GM21526 (cell line): ENCODE measurements at regions not wholly inside any gene's neighbourhood (a gene's known extent, or its start where the extent isn't known, plus 50 kb on each side); places are given as distances from the start of the nearest gene placed in this dataset.
"Not testable (repeated sequence)": the region's sequence is repeated elsewhere in the genome, so short reads cannot be mapped to it uniquely, and the experiment has no call there.

Experiments
- ATAC-seq: cut with Tn5 transposase; IDR thresholded peaks from one replicate; pipeline ENCODE4 v1.9.1; 2021; ENCODE audit warnings: moderate library complexity; ENCODE audit not compliant: unreplicated experiment, low FRiP score

DNA sequence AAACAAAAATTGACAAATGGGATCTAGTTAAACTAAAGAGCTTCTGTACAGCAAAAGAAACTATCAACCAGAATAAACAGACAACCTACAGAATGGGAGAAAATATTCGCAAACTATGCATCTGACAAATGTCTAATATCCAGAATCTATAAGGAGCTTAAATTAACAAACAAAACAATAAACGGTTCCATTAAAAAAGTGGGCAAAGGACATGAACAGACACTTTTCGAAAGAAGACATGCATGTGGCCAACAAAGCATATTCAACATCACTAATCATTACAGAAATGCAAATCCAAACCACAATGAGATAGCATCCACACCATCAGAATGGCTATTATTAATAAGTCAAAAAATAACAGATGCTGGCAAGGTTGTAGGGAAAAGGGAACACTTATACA lies 50.5 kb upstream of the MED13L start:
- ATAC-seq: not testable (repeated sequence)

GRCh38 chr12:116331876-116332275 lies 54.4 kb upstream of the MED13L start:
- ATAC-seq: no peak

- no peak for ATAC-seq
These were observed 55.4 kb upstream of the MED13L start for GRCh38 chr12:116332705-116333380.

DNA sequence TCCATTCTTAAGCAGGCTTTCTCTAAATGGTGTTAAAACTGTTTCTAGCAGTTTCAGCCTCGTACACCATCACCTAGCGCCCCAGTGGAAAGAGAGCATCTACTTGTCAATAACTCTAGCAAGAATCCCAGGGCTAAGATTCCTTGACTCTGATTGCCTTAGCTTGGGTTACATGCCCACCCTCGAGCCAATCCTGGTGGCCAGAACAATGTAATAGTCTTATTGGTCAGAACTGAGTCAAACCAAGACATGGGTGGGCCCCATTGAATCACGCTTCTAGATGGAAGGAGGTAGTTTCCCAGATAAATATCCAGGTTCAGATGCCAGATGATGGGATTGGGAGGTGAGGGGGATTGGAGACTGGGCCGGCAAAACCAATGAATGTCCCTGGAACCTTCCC lies 55.9 kb upstream of the MED13L start:
- ATAC-seq: no peak

DNA sequence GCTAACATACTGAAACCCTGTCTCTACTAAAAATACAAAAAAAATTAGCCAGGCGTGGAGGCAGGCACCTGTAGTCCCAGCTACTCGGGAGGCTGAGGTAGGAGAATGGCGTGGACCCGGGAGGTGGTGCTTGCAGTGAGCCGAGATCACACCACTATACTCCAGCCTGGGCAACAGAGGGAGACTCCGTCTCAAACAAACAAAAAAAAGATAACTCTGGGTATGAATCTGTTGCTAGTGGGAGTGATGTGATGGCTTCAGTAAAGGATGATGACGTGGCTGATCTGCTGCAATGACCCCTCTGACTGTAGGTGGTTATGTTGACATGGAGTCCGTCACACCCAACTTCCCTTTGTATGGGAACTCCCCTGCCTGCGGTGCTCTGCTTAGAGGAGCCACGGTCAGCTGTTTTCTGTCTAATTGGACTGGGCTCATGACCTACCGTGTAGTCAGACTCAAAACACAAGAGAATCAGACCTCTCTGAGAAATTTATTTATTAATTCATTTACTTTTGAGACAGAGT lies 59.1 kb upstream of the MED13L start:
- ATAC-seq: peak; percentile 59

GRCh38 chr12:116337312-116337711 lies 59.8 kb upstream of the MED13L start:
- no peak for ATAC-seq

GRCh38 chr12:116338064-116338846 lies 60.8 kb upstream of the MED13L start:
- no peak for ATAC-seq

- ATAC-seq: no peak
These were observed 61.6 kb upstream of the MED13L start for GRCh38 chr12:116339062-116339461.

DNA sequence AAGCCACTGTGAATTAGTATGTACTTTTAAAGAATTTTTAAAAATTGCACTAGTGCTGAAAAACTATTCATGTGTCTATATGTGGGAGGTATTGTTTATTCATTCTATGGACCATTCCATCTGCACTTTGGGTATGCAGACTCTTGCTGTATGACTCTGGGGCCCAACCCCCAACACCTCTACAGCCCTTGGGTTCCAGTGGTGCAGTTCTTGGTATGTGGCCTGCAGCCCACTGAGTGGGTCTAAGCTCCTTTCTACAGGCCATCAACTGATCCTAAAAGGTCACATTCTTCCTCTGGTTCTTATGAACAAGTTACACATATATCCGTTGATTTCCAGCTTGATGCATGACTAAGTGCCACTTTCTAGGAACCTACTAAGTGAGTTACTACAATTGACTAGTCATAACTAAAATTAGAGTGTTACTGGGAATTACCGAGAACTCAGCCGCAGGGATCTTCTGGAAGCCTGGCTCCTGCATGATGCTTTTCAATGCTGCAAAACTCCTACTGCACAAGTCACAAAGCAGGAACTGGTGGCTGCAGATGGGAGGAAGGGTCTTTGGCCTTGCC lies 62.4 kb upstream of the MED13L start:
- ATAC-seq: no peak

GRCh38 chr12:116343331-116343884 lies 65.9 kb upstream of the MED13L start:
- ATAC-seq: no peak

DNA sequence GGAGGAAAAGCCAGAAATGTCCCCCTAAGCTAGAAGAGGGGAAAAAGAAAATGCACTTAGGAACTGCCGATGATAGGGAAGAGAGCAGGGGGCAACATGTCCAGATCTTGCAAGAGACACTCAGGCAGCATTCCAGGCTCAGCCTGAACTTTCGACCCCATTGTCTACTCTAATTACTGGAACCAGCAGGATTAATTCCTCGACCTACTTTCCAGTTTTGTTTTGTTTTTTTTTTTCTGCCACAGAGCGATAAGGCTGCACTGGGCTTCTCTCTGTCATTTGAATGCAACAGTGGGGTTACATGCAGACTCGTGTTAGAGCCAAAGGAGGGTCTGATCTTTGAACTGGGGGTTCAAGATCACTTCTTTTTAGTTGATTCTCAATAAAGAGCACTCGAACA lies 68.7 kb upstream of the MED13L start:
- no peak for ATAC-seq

DNA sequence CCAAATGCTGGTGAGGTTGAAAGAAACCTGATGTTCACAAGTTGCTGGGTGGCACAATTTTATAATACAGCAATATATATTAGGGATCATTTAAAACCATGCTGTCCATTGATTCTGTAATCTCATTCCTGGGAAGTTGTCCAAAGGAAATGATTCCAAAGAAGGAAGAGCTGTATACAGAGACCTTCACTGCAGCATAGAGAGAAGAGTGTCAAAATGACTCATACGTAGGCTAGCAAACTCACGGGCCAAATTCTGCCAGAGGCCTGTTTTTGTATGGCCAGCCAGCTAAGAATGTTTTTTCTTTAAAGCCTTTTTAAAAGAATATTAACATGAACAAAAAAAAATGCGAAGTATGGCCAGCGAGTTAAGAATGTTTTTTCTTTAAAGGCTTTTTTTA lies 69.2 kb upstream of the MED13L start:
- ATAC-seq: no peak

DNA sequence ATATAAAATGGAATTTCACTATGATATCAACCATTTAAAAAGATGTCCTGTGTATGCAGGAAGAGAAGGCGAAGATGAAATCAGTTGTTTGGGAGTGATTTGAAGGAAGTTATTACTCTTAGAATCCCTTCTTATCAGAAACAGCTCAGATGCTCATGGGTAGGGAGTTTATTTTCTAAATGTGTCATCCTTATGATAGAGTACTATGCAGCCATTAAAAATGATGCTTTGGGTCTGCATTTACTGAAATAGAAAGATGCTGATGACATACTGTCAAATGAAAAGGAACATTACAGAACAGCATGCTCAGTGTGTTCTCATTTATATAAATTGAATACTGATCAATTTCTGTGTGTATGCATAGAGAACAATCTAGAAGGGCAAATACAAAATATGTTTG lies 69.8 kb upstream of the MED13L start:
- ATAC-seq: no peak

DNA sequence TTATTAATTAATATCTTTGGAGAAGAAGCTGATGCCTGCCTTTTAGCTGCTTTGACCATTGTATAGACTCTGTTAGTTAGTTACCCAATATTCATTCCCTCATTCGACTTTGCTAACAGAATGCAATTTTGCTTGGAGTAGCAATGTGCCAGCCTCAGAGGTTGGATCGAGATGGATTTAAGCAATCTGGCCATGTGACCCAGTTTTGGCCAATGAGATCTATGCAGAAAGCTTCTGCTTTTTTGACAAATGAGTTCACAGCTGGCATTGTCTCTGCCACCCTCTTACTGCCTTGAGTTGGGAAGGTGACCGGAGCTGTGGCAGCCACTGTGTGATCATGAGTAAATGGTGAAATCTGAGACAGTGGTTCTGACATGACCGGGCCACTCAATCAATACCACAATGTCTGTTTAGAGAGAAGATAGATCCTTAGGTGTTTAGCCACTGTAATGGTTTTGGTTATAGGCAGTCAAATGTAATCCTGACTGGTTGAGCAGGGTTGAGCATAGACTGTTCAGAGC lies 74.9 kb upstream of the MED13L start:
- ATAC-seq: no peak

DNA sequence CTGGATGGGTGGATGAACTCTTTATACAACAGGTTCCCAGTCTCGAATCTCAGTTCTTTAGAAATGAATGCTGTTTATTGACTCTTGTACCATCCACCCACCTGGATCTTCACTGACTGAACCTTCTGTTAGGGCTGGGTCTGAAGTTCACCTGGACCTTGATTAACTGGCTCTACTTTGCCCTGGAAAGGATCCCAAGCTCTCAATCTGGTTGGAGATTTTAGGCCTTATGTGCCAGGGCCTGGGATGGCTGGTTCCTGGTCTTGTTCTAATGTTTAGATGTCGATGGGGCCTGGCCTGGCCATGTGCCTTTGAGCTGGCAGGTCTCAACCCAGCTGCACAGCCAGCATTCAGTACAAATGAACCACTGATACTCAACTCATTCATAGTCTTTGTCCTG lies 76.5 kb upstream of the MED13L start:
- no peak for ATAC-seq

GRCh38 chr12:116354534-116354933 lies 77.0 kb upstream of the MED13L start:
- no peak for ATAC-seq

DNA sequence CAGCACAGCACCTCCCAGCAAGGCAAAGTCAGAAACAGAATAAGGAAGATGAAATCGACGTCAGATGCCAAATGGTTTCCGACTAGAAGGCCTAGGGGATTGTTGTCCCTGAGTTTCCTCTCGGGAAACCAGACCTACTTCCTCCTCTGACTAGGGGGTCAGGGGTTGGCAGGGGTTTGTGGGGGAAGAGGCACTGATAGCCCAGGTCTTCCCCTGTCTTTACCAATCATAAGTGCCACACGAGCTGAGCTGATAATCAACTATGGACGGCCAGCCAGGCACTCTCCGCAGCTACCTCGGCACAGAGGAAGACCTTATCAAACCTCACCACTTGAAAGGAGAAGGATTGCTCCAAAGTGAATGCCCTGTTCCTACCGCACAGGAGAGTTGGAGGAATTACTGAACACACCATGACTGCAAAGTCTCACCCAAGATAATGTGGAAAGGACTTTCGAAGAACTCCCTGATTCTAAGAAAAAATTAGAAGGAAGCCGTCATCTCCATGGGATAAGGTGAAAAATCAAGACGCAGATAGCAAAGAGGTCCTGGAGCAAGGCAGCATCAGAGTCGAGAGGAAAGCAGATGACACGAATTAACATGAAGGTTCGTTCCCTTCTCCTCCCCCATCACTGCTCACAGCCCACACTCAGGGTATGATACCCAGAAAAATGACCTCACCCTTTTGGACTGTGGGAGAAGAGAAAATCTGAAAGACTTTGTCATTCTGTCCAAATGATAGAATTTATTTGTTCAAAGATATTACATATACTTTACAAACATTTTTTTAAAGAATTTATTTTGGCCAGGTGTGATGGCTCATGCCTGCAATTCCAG lies 77.7 kb upstream of the MED13L start:
- no peak for ATAC-seq

GRCh38 chr12:116358536-116358892 lies 81.0 kb upstream of the MED13L start:
- no peak for ATAC-seq

DNA sequence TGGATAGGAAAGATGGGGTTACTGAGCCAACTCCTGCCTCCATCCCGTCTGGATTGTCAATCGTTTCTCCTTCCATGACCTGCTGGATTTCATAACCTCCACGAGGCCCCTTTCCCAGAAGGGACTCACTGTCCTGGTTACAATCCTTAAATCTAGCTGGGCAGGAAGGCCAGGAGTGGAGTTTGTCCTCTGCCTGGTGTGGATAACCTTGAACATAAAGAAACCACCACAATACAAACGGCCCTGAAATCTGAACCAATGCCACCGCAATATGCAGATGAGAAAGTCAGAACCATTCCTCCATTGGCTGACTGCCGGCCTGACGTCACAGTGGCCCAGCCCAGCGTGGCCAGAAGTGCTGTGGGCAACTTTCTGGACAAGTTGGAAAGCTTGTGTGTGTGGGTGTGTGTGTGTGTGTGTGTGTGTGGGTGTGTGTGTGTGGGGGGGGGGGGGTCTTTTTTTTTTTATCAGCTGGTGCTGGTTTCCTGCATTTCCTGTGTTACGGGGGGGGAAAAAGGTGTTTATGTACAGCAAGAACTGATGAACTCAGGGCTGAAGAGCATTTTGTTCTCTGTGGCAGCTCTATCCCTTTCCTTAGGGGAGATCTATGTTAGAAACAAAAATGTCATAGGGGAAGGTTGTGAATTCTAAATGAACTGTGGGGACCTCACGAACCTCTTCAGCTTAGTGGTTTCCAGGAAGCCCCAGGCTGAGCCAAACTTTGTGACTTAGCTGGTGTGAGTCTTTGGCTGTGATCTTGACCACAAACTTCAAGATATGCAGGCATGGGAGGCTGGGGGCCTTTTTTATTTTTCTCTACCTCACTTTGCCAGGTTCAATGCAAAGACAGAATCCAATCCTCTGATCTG lies 81.6 kb upstream of the MED13L start:
- ATAC-seq: peak; percentile 78
